Endometrium (tissue), 2 donors: ENCODE measurements at regions not wholly inside any gene's neighbourhood (a gene's known extent, or its start where the extent isn't known, plus 50 kb on each side); places are given as distances from the start of the nearest gene placed in this dataset.

Experiments used
- FAIRE-seq: peaks from 2 replicates; lab custom pipeline; 2012; peaks lifted over from hg19 to GRCh38; lab: Jason Lieb, UNC
- donor health status: control.
- donor health status: control.

- FAIRE-seq: no peak
Observed at GRCh38 chr7:52143219-52143618, 826.6 kb upstream of the COBL start.

GRCh38 chr7:52140851-52141250 is 824.2 kb upstream of the COBL start:
- FAIRE-seq: no peak

DNA sequence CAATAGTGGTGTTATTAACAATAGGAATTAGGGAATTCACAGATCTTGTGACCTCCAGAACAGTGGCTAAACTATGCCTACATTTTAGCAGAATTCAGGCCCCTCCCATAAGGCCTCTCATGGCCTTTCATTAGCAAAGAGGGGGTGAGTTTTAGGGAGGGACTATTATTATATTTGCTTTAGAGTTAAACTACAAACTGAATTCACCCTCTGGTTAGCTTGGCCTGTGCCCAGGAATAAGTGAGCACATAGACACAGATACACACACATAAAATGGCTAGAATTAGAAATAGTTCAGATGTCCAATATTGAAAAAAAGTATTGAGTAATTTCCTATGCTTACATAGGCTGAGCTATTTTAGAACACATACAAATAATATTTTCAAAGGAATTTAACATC is 818.8 kb upstream of the COBL start:
- FAIRE-seq: no peak

- FAIRE-seq: no peak
Observed at GRCh38 chr7:52129278-52129677, 812.7 kb upstream of the COBL start.

- no peak for FAIRE-seq
Observed at GRCh38 chr7:52120912-52121311, 804.3 kb upstream of the COBL start.

- no peak for FAIRE-seq
Observed at GRCh38 chr7:52119537-52119936, 802.9 kb upstream of the COBL start.

- no peak for FAIRE-seq
Observed at GRCh38 chr7:52114509-52114908, 797.9 kb upstream of the COBL start.

DNA sequence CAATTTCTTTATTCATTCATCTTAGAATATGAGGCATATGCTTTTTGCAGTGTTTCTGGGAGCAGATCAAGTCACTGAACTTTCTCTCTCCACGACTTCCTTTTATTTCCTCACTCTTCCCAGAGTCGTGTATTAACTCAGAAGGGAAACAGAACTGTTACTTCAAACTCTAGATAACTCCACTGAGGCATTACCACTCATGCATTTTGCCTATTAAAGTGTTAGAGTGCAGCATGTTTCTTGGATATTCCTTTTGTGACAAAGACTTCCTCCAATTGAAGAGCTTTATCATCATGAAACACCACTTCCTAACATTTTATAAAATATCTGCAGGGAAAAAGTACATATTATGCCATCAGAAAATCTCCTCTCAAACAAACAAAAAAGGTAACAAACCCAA is 797.4 kb upstream of the COBL start:
- FAIRE-seq: no peak

- no peak for FAIRE-seq
Observed at GRCh38 chr7:52107355-52107754, 790.7 kb upstream of the COBL start.

- no peak for FAIRE-seq
Observed at GRCh38 chr7:52095861-52096260, 779.3 kb upstream of the COBL start.

GRCh38 chr7:52091996-52092395 is 775.4 kb upstream of the COBL start:
- FAIRE-seq: no peak

GRCh38 chr7:52091101-52091500 is 774.5 kb upstream of the COBL start:
- no peak for FAIRE-seq

DNA sequence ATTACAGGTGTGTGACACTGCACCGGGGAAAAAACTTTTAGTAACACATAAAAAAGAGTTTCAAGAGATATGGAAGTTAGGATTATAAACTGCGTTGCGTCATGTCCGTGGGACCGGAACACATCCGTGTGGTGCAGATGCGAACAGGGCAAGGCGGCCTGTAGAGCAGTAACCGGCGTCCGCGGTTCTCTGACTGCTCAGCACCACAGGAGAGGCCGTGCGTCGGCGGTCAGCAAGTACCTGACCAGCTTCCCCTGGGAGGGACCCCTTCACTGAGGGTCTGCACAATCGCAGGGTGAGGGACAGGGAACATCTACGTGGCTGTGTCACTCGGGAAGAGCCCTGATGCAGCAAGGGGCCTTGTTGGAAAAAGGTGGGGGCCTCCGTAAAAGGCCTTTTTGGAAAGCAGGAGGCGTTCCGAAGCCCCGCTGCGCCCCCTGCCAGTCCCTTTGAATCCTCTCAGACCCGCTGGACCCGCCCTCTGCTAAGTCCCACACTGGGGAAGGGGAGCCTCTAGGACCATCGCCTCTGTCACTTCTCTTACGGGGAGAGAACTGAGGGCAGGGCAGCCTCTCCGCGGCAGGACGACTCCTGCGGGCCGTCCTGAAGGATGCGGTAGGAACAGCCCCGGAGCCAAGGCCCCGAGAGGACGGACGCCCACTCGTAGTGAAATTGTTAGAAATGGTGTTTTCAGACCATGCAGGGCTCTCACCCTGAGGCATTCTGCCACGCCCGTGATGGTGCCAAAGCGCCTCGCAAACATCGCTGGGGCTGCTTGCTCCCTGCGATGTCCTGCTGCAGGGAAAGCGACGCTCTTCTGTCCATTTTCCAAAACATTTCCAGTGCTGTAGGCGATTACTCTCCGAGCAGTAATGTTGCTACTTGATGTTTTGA is 771.6 kb upstream of the COBL start:
- FAIRE-seq: no peak

DNA sequence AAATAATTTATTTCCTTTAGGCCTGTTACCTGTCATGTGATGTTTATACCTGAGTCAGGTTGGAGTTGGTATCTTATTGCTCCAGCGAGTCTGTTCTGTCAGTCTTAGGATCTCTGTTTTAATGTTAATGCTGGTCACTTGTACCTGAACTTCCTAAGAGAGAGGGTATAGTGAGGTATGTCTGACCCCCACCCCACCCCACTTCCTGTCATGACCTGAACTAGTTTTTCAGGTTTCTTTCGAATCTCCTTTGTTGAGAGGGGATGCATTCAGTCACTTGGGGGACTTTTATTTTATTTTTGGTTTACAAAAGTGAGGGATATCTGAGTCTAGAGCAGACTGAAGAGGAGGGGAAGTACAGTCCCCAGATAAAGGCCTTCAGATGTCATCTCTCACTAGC is 769.0 kb upstream of the COBL start:
- FAIRE-seq: no peak

GRCh38 chr7:52080493-52080892 is 763.9 kb upstream of the COBL start:
- no peak for FAIRE-seq

GRCh38 chr7:52079726-52080125 is 763.1 kb upstream of the COBL start:
- FAIRE-seq: no peak

GRCh38 chr7:52077571-52077970 is 761.0 kb upstream of the COBL start:
- FAIRE-seq: no peak

DNA sequence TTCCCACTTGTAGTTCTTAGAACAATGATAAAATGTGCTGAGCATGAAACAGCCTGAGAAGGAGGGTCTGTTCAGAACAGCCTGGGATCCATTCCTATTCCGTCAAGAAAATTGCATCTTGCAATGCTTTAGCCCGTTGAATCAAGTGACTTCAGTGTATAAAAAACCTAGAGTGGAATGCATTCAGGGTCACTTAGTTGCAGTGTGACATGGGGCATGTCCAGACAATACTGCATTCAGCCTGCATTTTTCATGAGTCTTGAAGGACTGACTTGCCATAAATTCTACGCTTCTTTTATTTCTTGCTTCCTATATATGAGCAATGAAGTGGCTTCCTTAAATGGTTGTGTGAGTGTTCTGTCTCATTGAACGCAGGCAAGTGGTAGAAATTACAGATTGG is 758.3 kb upstream of the COBL start:
- no peak for FAIRE-seq

GRCh38 chr7:52074071-52074470 is 757.5 kb upstream of the COBL start:
- no peak for FAIRE-seq

GRCh38 chr7:52071744-52072143 is 755.1 kb upstream of the COBL start:
- FAIRE-seq: no peak

DNA sequence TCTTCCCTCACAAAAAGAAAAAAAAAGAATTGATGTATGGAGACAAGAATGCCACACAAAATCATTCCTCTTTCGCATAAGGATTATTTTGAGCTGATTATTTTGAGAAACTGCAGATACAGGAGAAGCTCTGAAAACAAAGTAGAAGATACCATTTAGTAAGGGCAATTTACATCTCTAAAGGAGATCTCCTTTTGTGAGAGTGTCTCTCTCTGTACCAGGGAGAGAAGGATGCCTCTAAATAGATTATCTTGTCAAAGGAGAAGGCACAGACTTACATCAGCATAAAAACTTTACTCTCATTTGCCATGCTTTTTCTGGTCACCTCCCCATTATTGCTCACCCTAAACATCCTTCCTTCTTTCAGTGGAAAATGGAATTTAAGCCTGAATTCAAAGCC is 747.9 kb upstream of the COBL start:
- no peak for FAIRE-seq

GRCh38 chr7:52061666-52062065 is 745.1 kb upstream of the COBL start:
- FAIRE-seq: no peak

DNA sequence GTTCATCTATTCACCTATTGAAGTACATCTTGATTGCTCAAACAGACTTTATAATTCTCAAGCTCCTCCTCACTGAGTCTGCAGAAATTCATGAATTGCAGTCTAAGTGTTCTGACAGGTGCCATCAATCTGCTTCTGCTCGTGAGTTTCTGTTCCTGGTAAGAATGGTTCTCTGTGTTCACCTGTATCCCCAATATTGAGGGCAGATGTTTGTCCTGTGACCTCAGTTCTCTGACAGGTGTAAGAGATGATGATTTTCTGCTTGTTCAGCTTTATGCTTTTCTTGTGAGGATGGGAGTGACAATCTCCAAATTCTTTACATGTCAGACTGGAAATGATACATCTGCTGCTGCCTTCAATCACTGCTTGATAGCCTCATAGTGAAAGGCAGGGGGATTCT is 736.9 kb upstream of the COBL start:
- FAIRE-seq: no peak

DNA sequence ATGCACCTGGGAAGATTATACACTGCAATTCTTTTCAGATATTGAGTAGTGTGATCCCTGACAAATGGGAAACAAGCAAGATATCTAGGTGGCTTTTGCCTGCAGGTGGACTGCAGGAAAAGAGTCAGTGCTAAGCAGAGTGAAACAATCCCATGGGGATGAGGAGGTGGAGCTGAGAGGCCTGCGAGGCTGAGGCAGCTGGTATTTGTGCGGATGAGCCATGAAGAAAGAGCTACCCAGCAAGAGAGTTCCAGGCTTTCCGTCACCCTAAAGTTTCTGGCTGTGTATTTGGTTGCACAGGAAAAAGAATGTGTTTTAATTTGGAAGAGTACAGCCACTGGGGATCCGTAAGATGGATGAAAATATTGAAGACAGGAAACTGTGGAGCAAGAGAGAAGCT is 714.1 kb upstream of the COBL start:
- no peak for FAIRE-seq
